Left renal pelvis (tissue), 4 donors: ENCODE measurements at regions not wholly inside any gene's neighbourhood (a gene's known extent, or its start where the extent isn't known, plus 50 kb on each side); places are given as distances from the start of the nearest gene placed in this dataset.
"Not testable (repeated sequence)": the region's sequence is repeated elsewhere in the genome, so short reads cannot be mapped to it uniquely, and the experiment has no call there.

Experiments
- DNase-seq, 4 donors: peaks; one replicate each; pipeline ENCODE4 v3.0.0-alpha.2; 2013; ENCODE audit warnings: low read depth in 4 of 4, low spot score in 3 of 4

DNA sequence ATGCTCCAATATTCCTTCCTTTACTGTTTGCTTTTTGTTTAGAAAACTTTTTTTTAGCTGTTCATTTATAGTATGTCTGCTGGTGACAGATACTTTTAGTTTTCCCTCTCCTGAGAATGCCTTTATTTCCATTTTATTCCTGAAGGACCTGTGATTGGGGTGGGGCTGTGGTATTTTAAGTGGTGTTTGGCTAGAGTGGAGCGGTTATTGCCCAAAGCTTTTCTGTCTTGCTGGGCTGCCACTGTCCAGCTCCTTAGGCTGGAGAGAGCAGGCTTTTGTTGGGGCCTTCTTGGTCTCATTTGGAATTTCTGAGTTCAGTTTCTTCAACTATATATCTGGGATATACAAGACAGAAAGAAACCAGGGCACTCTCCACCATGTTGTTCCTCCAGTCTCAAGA, 160.0 kb upstream of the PLGLB2 start:
- not testable (repeated sequence) for DNase-seq

DNA sequence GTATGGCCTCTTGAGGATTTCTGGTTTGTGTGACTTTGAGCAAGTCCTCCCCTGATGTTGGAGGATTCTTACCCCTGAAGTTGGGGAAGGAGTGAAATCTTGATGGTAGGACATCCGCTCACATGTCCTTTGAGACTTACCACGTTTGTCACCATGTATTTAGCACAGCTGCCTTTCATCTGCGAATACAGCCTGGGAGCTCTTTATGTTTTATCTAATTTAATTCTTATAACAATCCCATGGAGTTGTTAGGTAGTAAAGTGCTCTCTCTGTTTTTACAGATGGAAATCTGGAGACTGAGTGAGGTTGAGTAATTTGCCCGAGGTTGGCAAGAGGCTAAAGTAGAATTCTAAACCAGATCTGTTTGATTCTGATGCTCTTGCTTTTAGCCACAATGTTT, 154.9 kb upstream of the PLGLB2 start:
- not testable (repeated sequence) for DNase-seq

DNA sequence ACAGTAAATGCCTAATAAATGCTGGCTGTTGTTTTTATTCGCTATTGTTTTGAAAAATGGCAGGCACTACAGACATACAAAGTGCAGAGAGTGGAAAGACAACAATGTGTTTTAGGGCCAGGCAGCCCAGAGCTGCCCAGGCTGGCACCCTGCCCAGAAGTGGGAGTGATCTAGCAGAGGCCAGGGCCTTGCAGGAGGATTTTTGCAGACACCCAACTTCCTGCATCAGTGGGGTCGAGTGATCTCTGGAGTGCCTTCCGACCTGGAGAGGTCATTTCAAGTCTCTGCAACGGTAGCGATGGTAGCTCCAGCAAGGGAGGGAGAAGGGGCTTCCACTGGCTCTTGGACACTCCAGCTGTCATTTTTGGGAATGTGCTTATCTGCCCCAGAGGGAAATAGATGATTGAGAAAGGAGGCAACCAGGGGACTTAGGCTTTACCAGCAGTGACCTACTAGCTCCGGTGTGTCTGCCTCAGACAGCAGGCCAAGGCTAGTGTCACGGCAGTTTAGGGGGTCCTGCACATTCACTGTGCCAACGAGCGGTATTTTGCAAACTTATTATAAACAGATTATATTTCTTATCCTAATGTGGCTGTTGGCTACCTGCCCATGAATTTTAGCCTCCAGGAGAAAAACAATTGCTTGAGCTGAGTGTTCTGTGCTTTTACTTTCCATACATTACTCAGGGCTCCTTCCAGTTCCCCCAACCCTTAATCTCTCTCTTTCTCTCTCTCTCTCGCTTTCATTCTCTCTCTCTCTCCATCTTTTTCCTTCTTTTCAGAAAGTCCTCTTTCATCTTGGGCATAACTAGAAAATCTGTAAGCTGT, 153.9 kb upstream of the PLGLB2 start:
- not testable (repeated sequence) for DNase-seq

DNA sequence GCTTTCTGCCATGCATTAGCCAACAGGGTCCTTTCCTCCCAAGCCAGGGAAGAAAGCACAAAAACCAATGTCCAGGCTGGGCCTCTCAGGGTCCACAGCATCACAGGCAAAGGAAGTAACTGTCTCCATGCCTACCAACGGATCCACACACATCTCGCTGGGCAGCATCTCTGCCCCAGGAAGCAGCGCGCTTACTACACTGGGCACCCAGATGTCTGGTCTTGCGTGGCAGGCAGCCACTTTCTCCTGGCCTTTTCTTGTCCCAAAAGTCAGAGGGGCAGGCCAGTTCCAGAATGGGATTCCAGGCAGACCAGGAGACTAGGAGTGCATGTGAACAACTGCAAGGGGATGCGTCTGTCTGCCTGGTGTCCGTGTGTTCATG, 153.3 kb upstream of the PLGLB2 start:
- not testable (repeated sequence) for DNase-seq

DNA sequence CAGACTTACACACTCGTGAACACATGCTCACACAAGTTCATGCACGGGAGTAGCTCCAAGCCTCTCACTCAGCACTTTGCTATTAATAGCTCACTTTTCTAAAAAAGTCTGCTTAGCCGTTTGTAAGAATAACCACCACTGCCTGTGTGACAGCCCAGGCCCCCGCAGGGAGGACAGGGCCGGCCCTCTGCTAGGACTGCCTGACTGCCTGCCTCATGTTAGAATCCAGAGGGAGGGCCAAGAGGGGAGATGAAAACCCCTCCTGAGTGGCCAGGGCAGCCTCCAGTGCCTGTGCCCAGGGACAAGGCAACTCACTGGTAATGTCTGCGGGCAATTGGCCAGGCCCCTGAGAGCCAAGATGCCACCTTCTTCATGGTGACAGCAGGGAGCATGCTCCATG, 152.9 kb upstream of the PLGLB2 start:
- DNase-seq: not testable (repeated sequence)

DNA sequence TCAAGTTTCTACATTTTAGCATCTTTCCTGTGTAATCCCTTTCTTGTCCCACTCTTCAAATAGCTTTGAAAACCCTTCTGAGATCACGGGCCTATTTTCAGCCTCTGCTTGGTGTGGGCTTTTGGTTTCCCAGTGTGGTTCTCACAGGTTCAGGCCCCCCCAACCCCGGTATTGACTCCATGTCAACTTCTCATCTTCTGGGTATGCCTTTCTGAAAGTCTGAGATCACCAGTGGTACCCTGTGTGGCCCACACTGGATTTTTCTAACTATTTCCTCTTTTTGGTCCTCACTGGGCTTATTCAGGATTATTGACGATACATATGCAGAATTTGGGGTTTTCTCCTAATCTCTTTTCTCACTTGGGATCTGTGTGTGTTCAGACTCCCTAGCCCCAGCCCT, 146.9 kb upstream of the PLGLB2 start:
- DNase-seq: not testable (repeated sequence)

DNA sequence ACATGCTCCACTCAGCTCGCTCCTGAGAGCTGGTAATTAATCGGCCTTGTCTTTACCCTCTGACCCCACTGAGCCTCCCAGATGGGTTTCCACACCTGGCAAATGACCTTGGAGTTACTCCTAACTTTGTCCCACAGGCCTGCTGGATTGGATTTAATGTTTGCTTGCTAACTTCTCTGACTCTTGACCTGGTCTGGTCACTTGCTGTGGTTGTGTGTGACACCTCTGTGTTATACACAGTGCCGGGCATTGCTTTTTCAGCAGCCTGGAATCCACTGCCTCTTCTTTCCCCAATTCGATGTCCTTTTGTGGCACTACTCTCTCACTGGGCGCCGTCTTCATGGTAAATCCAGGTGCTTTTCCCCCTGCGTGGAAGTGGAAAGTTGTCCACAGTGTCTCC, 145.8 kb upstream of the PLGLB2 start:
- not testable (repeated sequence) for DNase-seq

DNA sequence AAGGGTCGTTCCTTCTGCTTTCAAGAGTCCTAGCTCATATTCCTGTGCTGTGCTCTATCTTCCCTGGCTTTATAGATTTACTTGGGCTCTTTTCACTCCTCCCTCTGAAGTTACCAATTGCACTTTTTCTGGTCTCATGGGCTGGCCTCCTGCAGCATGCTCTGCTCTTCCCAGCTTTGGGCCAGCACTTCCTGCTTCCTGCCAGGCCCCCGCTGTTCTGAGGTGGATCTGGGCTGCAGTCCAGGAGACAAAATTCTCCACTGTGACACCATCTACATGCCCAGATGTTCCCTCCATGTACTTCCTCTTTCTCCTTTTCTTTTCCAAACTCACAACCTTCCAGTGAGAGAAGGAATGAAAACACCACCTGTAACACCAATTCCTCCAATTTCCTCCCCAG, 145.2 kb upstream of the PLGLB2 start:
- DNase-seq: not testable (repeated sequence)

DNA sequence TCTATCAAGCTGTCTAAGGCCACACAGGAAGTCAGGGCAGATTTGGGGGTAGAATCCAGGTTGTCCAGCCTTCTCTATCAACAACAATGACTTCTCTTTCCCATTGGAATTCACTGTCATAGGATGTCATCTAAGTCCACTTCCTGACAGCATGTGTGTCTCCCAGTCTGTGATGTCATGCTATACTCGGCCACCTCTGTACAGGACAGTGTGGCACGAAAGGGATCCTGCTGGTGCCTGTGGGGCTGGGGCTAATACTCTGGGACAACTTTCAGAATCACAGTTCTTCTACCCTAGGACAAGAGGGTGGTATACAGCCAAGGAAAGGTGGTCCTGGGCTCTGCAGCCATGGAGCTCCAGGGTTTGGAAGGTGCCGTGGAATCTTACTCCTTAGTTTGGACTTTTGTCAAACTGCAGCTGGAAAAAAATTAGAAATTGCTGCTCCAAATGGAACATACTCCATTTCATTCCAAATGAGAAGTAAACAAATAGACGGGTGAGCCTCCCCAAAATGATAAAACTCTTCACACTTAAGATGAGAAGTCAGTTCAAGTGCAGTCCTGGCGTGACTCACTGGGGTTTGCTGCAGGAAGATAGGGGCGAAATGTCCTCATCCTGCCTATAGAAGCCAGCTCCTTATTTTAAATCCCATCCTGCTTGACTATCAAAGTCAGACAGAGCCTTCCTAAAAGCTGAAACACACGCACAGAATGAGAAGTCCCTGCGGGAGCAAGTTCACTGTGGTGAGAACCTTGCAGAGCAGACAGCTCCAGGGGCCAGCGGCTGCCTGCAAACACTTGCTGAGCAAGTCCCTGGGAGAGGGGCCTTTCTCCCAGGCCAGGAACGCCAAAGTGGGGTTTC, 144.2 kb upstream of the PLGLB2 start:
- not testable (repeated sequence) for DNase-seq

DNA sequence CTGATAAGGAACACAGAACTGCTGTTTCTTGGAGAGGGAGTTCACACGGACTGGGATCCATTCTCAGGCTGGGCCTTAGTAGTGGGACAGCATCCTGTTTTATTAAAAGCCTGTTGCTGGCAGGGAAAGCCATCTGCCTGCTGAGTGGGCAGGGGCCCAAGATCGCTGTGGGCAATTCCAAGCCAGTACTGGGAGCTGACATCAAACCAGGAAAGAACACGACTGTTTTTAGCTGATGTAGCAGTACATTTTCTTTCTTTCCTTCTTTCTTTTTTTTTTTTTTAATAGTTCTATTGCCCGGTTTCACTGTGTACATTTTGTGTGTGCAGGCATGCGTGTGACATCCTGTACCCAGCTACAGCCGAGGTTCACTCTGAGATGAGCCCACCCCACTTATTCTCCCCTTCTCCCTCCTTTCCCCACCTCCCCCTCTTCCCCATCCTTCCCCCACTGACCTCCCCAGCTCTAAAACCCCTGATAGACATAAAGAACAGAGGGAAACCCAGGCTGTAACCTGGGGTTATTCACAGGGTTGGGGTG, 143.5 kb upstream of the PLGLB2 start:
- not testable (repeated sequence) for DNase-seq

DNA sequence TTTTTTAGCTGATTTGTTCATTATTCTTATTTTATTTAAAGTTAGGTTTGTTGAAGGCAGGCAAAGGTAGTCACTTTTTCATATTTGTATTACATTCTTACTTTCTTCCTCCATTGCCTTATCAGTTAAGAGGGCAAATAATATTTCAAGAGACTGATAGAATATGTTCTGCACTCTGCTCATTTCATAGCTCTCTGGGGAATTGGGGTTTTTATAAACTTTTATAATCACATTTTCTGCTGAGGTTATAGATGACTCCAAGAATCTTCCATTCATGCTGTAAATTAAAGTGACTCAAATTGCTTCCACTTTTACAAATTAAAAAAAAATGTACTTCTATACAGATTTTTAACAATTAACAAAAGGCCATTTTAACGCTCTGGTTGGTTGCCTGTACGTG, 142.9 kb upstream of the PLGLB2 start:
- DNase-seq: not testable (repeated sequence)

DNA sequence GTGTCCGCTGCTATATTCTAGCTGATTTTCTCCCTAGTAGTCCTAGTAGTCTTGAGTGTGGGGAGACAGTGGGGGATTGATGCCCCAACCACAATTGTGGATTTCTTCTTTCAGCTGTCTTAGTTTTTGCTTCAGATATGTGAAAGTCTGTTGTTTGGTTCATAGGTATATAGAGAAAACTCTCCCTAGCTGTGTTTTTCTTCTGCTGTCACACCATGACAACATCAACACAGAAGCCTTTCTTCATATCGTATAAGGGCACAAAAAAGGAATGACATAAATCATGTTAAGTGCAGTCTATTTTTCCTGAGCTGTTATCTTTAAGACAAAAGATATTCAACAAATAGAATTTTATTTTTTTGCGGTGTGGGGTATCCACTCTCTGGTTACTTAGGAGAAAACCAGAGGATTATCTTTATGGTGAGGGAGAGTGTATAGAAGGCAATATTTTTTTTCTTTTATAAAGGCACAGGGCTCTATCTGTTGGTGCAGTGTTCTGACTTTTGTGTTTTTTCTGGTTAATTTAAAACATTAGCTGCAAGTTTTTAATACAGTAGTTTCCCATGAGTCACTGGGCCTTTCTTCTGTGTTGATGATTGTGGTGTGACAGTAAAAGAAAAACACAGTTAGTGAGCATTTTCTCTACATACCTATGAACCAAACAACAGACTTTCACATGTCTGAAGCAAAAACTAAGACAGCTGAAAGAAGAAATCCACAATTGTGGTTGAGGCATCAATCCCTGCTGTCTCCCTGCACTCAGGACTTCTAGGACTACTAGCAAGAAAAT, 139.3 kb upstream of the PLGLB2 start:
- DNase-seq: not testable (repeated sequence)

DNA sequence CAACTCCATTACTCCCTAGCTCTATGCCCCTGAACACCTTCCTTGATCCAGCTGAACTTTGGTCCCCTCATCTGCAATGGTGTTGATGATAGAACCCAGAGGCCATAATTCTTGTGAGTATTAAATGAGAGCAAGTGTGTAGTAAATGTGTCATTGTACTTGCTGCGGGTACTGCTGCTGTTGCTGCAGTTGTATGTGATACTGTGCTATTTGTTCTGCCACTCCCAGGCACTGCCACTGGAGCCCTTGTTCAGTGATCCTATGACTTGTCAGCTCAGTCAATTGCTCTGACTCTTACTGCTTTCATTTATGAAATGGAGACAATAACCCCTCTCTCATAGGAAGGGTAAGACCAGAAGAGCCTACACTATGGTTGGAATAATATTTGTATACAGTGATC, 136.9 kb upstream of the PLGLB2 start:
- not testable (repeated sequence) for DNase-seq

DNA sequence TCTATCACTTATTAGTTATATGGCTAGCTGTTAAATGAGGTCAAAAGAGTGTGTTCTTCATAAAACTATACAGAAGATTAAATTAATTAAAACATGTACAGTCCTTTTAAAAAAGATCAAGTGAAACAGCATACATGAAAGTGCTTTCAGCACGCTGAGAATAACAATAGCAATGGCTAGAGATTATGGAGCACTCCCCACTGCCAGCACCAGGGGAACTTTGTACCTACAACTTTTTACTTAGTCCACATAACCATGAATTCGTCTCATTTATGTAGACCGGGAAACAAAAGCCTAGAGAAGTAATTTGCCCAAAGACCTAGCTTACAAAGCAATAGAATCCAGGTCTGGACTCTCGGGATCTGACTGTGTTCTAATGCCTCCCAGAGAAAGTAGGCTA, 136.5 kb upstream of the PLGLB2 start:
- not testable (repeated sequence) for DNase-seq

DNA sequence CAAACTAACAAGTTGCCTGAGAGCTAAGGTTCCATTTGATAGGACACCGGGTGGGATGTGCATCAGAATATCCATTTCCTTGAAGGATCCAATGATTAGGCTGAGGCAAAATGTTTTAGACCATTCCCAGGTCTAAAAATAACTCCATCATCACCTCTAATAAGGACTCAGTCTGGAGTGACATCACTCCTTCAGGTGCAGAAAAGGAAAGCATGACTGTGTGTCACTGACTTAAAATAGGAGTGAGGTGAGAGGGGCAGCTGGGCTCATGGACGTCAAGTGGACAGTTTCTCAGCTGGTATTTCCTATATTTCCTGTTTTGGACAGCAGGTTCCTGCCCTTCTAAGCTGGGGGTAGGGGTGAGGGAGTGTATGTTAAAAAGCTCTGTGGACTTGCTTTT, 135.9 kb upstream of the PLGLB2 start:
- DNase-seq: not testable (repeated sequence)

DNA sequence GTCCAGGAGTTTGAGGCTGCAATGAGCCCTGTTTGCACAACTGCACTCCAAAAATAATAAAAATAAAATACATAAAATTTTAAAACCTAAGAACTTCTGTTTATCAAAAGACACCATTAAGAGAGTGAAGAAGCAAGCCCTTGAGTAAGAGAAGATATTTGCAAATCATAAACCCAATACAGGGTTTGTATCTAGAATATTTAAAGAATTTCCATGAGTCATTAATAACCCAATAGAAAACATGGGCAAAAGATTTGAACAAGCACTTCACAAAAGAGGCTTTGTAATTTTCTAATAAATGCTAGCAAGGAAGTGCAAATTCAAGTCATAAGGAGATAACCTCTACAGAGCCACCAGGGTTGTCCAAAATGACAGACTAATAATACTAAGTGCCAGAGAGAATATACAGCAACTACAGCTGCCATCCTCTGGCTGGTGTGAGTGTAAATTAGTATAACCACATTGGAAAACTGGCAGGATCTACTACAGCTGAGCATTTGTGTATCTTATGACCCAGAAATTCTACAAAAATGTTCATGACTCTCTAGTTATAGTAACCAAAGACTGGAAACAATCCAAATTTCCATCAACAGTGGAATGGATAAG, 133.0 kb upstream of the PLGLB2 start:
- DNase-seq: not testable (repeated sequence)

DNA sequence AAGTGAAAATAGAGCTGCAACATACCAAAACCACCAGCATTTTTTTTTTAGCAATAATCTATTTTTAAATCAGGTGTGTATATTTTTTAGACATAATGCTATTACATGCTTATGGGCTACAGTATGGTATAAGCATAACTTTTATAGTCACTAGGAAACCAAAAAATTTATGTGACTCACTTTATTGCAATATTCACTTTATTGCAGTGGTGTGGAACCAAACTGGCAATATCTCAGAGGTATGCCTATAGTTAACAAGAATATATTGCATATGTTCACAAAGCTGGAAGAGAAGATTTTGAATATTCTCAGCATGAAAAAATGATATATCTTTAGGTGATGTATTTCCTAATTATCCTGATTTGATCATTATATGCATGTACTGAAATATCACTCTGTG, 128.8 kb upstream of the PLGLB2 start:
- DNase-seq: not testable (repeated sequence)

DNA sequence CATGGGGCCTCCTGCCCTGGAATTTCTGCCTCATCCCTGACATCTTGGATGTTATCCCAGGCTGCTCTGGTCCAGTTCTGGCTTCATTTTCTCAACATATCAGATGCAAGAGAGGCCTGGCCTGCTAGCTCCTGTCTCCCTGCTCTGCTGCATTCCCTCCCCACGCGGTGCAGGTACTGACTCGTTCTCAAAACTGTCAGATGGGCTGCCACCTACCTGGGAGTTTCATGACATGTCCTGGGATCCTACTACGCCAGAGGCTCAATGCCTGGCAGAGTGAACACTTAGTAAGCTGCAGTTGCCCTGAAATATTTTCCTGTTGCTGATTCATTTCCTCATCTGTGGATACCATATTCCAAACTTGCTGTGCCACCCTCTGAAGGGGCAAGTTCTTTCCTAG, 126.7 kb upstream of the PLGLB2 start:
- DNase-seq: not testable (repeated sequence)

DNA sequence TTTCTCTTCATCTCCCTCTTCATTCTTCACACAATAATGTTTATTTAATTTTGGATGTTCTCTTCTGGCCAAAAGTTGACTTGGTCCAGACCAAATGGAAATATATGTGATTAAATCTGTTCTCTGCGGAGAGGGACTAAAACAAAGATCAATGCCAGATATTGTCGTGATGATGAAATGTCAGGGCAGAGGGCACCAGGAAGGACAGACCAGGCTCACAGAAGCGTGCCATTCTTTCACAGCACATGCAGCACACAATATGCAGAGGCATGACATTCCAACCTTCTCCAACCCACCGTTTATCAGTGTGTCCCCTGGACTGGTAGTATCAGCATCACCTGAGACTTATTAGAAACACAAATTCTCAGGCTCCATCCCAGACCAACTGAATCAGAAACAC, 125.2 kb upstream of the PLGLB2 start:
- not testable (repeated sequence) for DNase-seq
